OCI-LY7 (cell line): ENCODE measurements at regions not wholly inside any gene's neighbourhood (a gene's known extent, or its start where the extent isn't known, plus 50 kb on each side); places are given as distances from the start of the nearest gene placed in this dataset.

Experiments
- BruUV-seq: library from RNA; stranded (reverse); fragments of 400-500 nt; replicated peaks from 2 replicates; lab custom pipeline; 2021; lab: Mats Ljungman, UMichigan
- CTCF ChIA-PET: fragments of 300-600 bp; sonication (Branson Sonifier 250); formaldehyde crosslinking; loops from one replicate; lab custom pipeline; 2022; ENCODE audit warnings: antibody characterized with exemption; ENCODE audit not compliant: unreplicated experiment; lab: Charles Lee
- POLR2A ChIA-PET: fragments of 300-600 bp; sonication (Branson Sonifier 250); formaldehyde crosslinking; loops from one replicate; lab custom pipeline; 2022; ENCODE audit warnings: antibody characterized with exemption; lab: Charles Lee
- DNase-seq: peaks from one replicate; pipeline ENCODE4 v3.0.0-alpha.2; 2015; ENCODE audit warnings: low spot score
- H2AFZ ChIP-seq: fragments of 200-600 bp; sonication (generic), shearing (Covaris generic); 2 replicates; pipeline ENCODE4 v1.6.1; 2014; ENCODE audit warnings: mild to moderate bottlenecking, antibody characterized with exemption, low read length, moderate library complexity
- H3K27ac ChIP-seq: fragments of 200-600 bp; sonication (generic); 2 replicates; pipeline ENCODE4 v1.5.1; 2014; ENCODE audit warnings: mixed run types, low read depth, mild to moderate bottlenecking, moderate library complexity, low read length, inconsistent platforms; ENCODE audit not compliant: poor library complexity, severe bottlenecking
- H3K36me3 ChIP-seq: fragments of 200-600 bp; sonication (generic); 2 replicates; pipeline ENCODE4 v1.6.1; 2014; ENCODE audit warnings: mild to moderate bottlenecking, antibody characterized with exemption, low read length, moderate library complexity, mixed read lengths; ENCODE audit not compliant: insufficient read depth
- H3K4me1 ChIP-seq: fragments of 200-600 bp; sonication (generic); 2 replicates; pipeline ENCODE4 v1.5.1; 2014; ENCODE audit warnings: mild to moderate bottlenecking, low read length; ENCODE audit not compliant: insufficient read depth, poor library complexity, severe bottlenecking
- H3K4me2 ChIP-seq: fragments of 200-600 bp; sonication (generic); 2 replicates; pipeline ENCODE4 v1.6.1; 2014; ENCODE audit warnings: mild to moderate bottlenecking, low read length
- H3K4me3 ChIP-seq: fragments of 200-600 bp; sonication (generic); 2 replicates; pipeline ENCODE4 v1.5.1; 2014; ENCODE audit warnings: mild to moderate bottlenecking, low read depth, low read length; ENCODE audit not compliant: poor library complexity, severe bottlenecking
- H3K79me2 ChIP-seq: fragments of 200-600 bp; sonication (generic); 2 replicates; pipeline ENCODE4 v1.6.1; 2016; ENCODE audit warnings: low read depth, mild to moderate bottlenecking, low read length, moderate library complexity, mixed read lengths; ENCODE audit not compliant: insufficient read depth
- H3K9me2 ChIP-seq: fragments of 200-600 bp; sonication (generic); 2 replicates; pipeline ENCODE4 v1.6.1; 2016; ENCODE audit warnings: mild to moderate bottlenecking, low read length, mixed read lengths; ENCODE audit not compliant: insufficient read depth
- H3K9me3 ChIP-seq: fragments of 200-600 bp; sonication (generic); 2 replicates; pipeline ENCODE4 v1.6.1; 2014; ENCODE audit warnings: mild to moderate bottlenecking, mixed run types, low read length, mixed read lengths
- H4K20me1 ChIP-seq: fragments of 200-600 bp; sonication (generic); 2 replicates; pipeline ENCODE4 v1.6.1; 2014; ENCODE audit warnings: mild to moderate bottlenecking, antibody characterized with exemption, low read length, moderate library complexity, mixed read lengths; ENCODE audit not compliant: insufficient read depth
- EZH2phosphoT487 ChIP-seq: fragments of 200-600 bp; sonication (generic); IDR thresholded peaks from 2 replicates; pipeline ENCODE4 v1.6.1; 2018; ENCODE audit warnings: low read depth, borderline replicate concordance, mild to moderate bottlenecking, mixed run types, antibody characterized with exemption, low read length, moderate library complexity, mixed read lengths
- intact Hi-C: fragments of 100-400 bp; cut with micrococcal nuclease; formaldehyde crosslinking; loops from one replicate; pipeline ENCODE4 v1.10.0; 2022; ENCODE audit not compliant: unreplicated experiment
- TF ChIP-seq, protein P1 (sequence below): fragments of 200-600 bp; sonication (generic); conservative IDR thresholded peaks from 2 replicates; pipeline ENCODE4 v1.5.1; 2014; ENCODE audit warnings: mild to moderate bottlenecking, antibody characterized with exemption, low read length, moderate library complexity, mixed read lengths

DNA sequence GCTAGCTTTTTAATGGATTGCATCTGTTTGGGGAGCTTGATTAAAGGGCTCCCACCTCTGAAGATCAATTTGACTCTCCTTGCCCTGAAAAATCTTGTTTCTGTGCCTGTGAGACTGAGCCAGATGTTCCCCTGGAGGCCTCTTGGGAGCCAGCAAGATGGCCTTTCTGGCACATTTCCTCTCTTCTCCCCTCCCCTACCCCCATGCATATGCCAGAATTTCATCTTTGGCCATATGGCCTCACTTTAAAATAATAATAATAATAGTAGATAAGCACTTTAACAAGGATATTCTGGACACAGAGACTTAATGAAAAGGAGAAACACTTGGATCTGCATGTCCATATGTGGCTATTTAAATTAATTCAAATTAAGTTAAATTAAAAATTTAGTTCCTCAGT is 144.1 kb upstream of the CES5A start:
- intact Hi-C loops = no loop called here
- CTCF ChIA-PET = no interaction called here
- Histone ChIP-seq H2AFZ (no peak overlapping the region), H3K27ac (no peak overlapping the region), H3K9me2 (no peaks in the 10 kb centered on the region), H3K4me1 (no peaks in the 10 kb centered on the region), H3K9me3 (no peaks in the 10 kb centered on the region), H4K20me1 (no peaks in the 10 kb centered on the region), H3K79me2 (no peaks in the 10 kb centered on the region), H3K4me2 (no peak overlapping the region), H3K4me3 (no peak overlapping the region), H3K36me3 (no peaks in the 10 kb centered on the region)
- BruUV-seq = no TSS peak
- DNase-seq = no peak
- no peak for TF ChIP-seq EZH2phosphoT487
- TF ChIP-seq, protein P1, sequence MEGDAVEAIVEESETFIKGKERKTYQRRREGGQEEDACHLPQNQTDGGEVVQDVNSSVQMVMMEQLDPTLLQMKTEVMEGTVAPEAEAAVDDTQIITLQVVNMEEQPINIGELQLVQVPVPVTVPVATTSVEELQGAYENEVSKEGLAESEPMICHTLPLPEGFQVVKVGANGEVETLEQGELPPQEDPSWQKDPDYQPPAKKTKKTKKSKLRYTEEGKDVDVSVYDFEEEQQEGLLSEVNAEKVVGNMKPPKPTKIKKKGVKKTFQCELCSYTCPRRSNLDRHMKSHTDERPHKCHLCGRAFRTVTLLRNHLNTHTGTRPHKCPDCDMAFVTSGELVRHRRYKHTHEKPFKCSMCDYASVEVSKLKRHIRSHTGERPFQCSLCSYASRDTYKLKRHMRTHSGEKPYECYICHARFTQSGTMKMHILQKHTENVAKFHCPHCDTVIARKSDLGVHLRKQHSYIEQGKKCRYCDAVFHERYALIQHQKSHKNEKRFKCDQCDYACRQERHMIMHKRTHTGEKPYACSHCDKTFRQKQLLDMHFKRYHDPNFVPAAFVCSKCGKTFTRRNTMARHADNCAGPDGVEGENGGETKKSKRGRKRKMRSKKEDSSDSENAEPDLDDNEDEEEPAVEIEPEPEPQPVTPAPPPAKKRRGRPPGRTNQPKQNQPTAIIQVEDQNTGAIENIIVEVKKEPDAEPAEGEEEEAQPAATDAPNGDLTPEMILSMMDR = no peak
- POLR2A ChIA-PET = interaction anchor here (0.7 kb wide), 1 partner anchor 67 kb away, joined by 4 read pairs; no protein-coding TSS in a partner anchor

DNA sequence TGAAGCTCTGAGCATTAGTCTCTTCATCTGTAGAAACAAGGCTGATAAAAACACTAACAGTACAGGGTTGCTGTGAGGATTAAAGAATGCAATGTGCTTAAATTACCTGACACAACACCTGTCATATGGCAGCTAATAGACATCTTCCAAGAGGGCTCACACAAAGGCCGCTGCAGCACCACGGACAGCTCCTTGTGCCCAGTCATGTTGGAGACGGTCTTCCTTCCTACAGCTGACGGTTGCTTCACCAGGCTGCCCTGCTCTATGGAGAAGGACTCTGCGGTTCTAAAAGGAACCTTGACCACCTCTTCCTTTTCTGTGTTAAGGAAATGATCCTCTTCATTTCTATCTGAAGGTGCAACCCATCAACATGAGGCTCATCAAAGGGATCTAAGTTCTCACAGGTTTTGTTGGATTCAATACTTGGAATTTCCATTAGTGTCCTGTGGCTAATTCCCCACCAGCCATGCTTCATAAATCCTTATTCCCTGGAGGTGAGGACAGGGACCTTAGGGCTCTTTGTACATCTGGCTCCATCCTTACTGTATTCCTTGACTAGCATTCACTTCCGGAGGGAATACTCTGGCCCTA is 138.9 kb upstream of the CES5A start:
- BruUV-seq = no TSS peak
- TF ChIP-seq, protein P1 = no peak
- TF ChIP-seq EZH2phosphoT487 = no peak
- CTCF ChIA-PET = no interaction called here
- Histone ChIP-seq H4K20me1 (no peaks in the 10 kb centered on the region), H2AFZ (no peak overlapping the region), H3K36me3 (no peaks in the 10 kb centered on the region), H3K4me1 (no peaks in the 10 kb centered on the region), H3K9me3 (no peaks in the 10 kb centered on the region), H3K4me3 (no peak overlapping the region), H3K9me2 (no peaks in the 10 kb centered on the region), H3K4me2 (no peak overlapping the region), H3K27ac (no peak overlapping the region), H3K79me2 (no peaks in the 10 kb centered on the region)
- intact Hi-C loops = no loop called here
- DNase-seq = peak; percentile 33
- POLR2A ChIA-PET = no interaction called here

DNA sequence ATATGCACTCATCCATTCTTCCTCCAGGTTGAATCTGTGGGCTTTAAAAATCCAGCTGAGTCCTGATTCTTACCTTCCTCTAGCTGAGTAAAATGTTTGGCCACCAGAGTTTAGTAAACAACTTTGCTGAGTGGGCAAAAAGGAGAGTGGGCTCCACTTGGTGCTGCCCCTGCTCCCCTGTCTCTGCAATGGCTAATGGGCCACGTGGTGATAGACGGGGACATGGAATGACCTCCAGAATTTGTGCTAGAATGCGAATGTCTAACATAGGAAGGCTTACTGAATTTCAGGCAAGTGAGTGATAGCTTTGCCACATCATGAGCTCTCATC is 137.3 kb upstream of the CES5A start:
- no peak overlapping the region for H3K27ac ChIP-seq
- no peaks in the 10 kb centered on the region for H3K4me1 ChIP-seq
- H3K36me3 ChIP-seq = no peaks in the 10 kb centered on the region
- intact Hi-C loops = no loop called here
- H3K79me2 ChIP-seq = no peaks in the 10 kb centered on the region
- no peak overlapping the region for H3K4me3 ChIP-seq
- DNase-seq = no peak
- H3K9me3 ChIP-seq = no peaks in the 10 kb centered on the region
- no peak overlapping the region for H3K4me2 ChIP-seq
- H4K20me1 ChIP-seq = no peaks in the 10 kb centered on the region
- H2AFZ ChIP-seq = no peak overlapping the region
- CTCF ChIA-PET = no interaction called here
- no peaks in the 10 kb centered on the region for H3K9me2 ChIP-seq
- BruUV-seq = no TSS peak
- TF ChIP-seq EZH2phosphoT487 = no peak
- TF ChIP-seq, protein P1 = no peak
- POLR2A ChIA-PET = no interaction called here
